Upper lobe of left lung (tissue), 6 donors: ENCODE measurements at regions not wholly inside any gene's neighbourhood (a gene's known extent, or its start where the extent isn't known, plus 50 kb on each side); places are given as distances from the start of the nearest gene placed in this dataset.

Experiments used
- ATAC-seq, 2 donors: fragments of 200-7000 bp; cut with Tn5 transposase; one replicate each; pipeline ENCODE4 v1.9.1; 2022; ENCODE audit warnings: mild to moderate bottlenecking in 2 of 2, moderate library complexity in 2 of 2; ENCODE audit not compliant: low FRiP score in 2 of 2
- DNase-seq, 2 donors: peaks; one replicate each; pipeline ENCODE4 v3.0.0-alpha.2; 2019 to 2020
- H3K27ac ChIP-seq, 4 donors: fragments of 200-600 bp; sonication (generic); one replicate each; pipeline ENCODE4 v1.5.1; 2016 to 2019
- H3K27me3 ChIP-seq, 4 donors: fragments of 200-600 bp; sonication (generic); one replicate each; pipeline ENCODE4 v1.5.1; 2017 to 2019
- H3K36me3 ChIP-seq, 4 donors: fragments of 200-600 bp; sonication (generic); one replicate each; pipeline ENCODE4 v1.5.1; 2016 to 2019
- H3K4me1 ChIP-seq, 4 donors: fragments of 200-600 bp; sonication (generic); one replicate each; pipeline ENCODE4 v1.5.1; 2018 to 2019
- H3K4me3 ChIP-seq, 4 donors: fragments of 200-600 bp; sonication (generic); one replicate each; pipeline ENCODE4 v1.5.1; 2017 to 2019; ENCODE audit warnings: mild to moderate bottlenecking in 2 of 4, moderate library complexity in 1 of 4
- H3K9me3 ChIP-seq, 4 donors: fragments of 200-600 bp; sonication (generic); one replicate each; pipeline ENCODE4 v1.5.1; 2018 to 2019
- CTCF ChIP-seq, 6 experiments: fragments of 450-650 bp in 4 of 6; fragments of 200-600 bp in 2 of 6; sonication (generic) in 2 of 6; IDR thresholded peaks; one replicate each; pipeline ENCODE4 v1.5.1; 2016 to 2019; ENCODE audit warnings: antibody characterized with exemption in 6 of 6
- EP300 ChIP-seq, 4 donors: sonication (generic); formaldehyde crosslinking; IDR thresholded peaks; one replicate each; pipeline ENCODE4 v1.5.1; 2017; ENCODE audit warnings: antibody characterized with exemption in 4 of 4, control low read depth in 2 of 4
- POLR2A ChIP-seq, 4 donors: fragments of 450-650 bp; IDR thresholded peaks; one replicate each; pipeline ENCODE4 v1.5.1; 2016 to 2017; ENCODE audit warnings: antibody characterized with exemption in 4 of 4, mild to moderate bottlenecking in 2 of 4
- POLR2AphosphoS5 ChIP-seq, 2 donors: sonication (generic); formaldehyde crosslinking; IDR thresholded peaks; one replicate each; pipeline ENCODE4 v1.5.1; 2017; ENCODE audit warnings: antibody characterized with exemption in 2 of 2
- WGBS, 2 donors: methylation state at CpG; one replicate each; pipeline ENCODE4 v1.1.5; 2017 to 2018; 5-methylcytosine and 5-hydroxymethylcytosine counted together
- donor health status: DM: no; HTN: no; CAD: no; lungs with moderate emphysema.
- donor health status: DM: no; HTN: yes; CAD: no; lungs with severe emphysema.

GRCh38 chr4:164408831-164409230 lies 345.1 kb upstream of the SMIM31 start:
- 91 to 100% methylated on average over 1 of the region's 1 CpG for WGBS, 2 donors
- H3K4me3 ChIP-seq = no peak overlapping the region
- H3K36me3 ChIP-seq = no peaks in the 10 kb centered on the region
- TF ChIP-seq POLR2A (IDR thresholded peaks at IDR 0.05) = no peak
- TF ChIP-seq EP300 (IDR thresholded peaks at IDR 0.05) = no peak
- TF ChIP-seq POLR2AphosphoS5 (IDR thresholded peaks at IDR 0.05) = no peak
- TF ChIP-seq CTCF (IDR thresholded peaks at IDR 0.05) = no peak
- no peak for DNase-seq
- no peaks in the 10 kb centered on the region for H3K27me3 ChIP-seq
- no peaks in the 10 kb centered on the region for H3K9me3 ChIP-seq
- H3K4me1 ChIP-seq = no peaks in the 10 kb centered on the region
- H3K27ac ChIP-seq = no peak overlapping the region
- no peak for ATAC-seq

- H3K27me3 ChIP-seq = no peaks in the 10 kb centered on the region
- no peaks in the 10 kb centered on the region for H3K9me3 ChIP-seq
- ATAC-seq (no peak), DNase-seq (no peak)
- H3K27ac ChIP-seq = no peak overlapping the region
- 56 to 57% methylated on average over 4 of the region's 4 CpGs for WGBS, 2 donors
- H3K36me3 ChIP-seq = no peaks in the 10 kb centered on the region
- TF ChIP-seq EP300 (IDR thresholded peaks at IDR 0.05) (no peak), CTCF (IDR thresholded peaks at IDR 0.05) (no peak), POLR2AphosphoS5 (IDR thresholded peaks at IDR 0.05) (no peak), POLR2A (IDR thresholded peaks at IDR 0.05) (no peak)
- no peak overlapping the region for H3K4me3 ChIP-seq
- H3K4me1 ChIP-seq = no peaks in the 10 kb centered on the region
Measured at GRCh38 chr4:164410401-164410800, 343.5 kb upstream of the SMIM31 start.

- Histone ChIP-seq H3K27me3 (no peaks in the 10 kb centered on the region), H3K4me3 (no peak overlapping the region), H3K27ac (no peak overlapping the region), H3K9me3 (no peaks in the 10 kb centered on the region), H3K36me3 (no peaks in the 10 kb centered on the region), H3K4me1 (no peaks in the 10 kb centered on the region)
- DNase-seq (no peak), ATAC-seq (no peak)
- 82 to 83% methylated on average over 1 of the region's 1 CpG for WGBS, 2 donors
- TF ChIP-seq EP300 (IDR thresholded peaks at IDR 0.05) = no peak
- TF ChIP-seq POLR2AphosphoS5 (IDR thresholded peaks at IDR 0.05) = no peak
- TF ChIP-seq POLR2A (IDR thresholded peaks at IDR 0.05) = no peak
- no peak for TF ChIP-seq CTCF (IDR thresholded peaks at IDR 0.05)
Measured at GRCh38 chr4:164412246-164412645, 341.7 kb upstream of the SMIM31 start.

- Histone ChIP-seq H3K4me1 (no peaks in the 10 kb centered on the region), H3K27ac (no peak overlapping the region), H3K9me3 (no peaks in the 10 kb centered on the region), H3K4me3 (no peak overlapping the region), H3K27me3 (no peaks in the 10 kb centered on the region), H3K36me3 (no peaks in the 10 kb centered on the region)
- DNase-seq (no peak), ATAC-seq (no peak)
- TF ChIP-seq EP300 (IDR thresholded peaks at IDR 0.05) (no peak), POLR2A (IDR thresholded peaks at IDR 0.05) (no peak), CTCF (IDR thresholded peaks at IDR 0.05) (no peak), POLR2AphosphoS5 (IDR thresholded peaks at IDR 0.05) (no peak)
- WGBS, 2 donors = 83 to 84% methylated on average over 2 of the region's 2 CpGs
Measured at GRCh38 chr4:164413743-164414142, 340.2 kb upstream of the SMIM31 start.

DNA sequence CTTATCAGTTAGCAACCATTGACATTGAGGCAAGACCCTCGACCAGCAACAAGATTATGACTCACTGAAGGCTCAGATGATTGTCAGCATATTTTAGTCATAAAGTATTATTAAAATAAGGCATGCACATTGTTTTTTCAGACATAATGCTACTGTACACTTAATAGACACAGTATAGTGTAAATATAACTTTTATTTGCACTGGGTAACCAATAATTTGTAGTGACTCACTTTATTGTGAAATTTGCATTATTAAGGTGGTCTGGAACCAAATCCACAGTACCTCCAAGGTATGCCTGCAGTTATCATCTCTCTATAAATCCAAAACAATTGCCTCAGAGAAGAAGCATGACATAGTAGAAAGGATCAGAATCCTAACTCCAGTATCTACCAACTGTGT lies 330.1 kb upstream of the SMIM31 start:
- WGBS, 2 donors = 41 to 52% methylated on average over 1 of the region's 1 CpG
- ATAC-seq (no peak), DNase-seq (no peak)
- no peaks in the 10 kb centered on the region for H3K36me3 ChIP-seq
- no peak overlapping the region for H3K4me3 ChIP-seq
- H3K4me1 ChIP-seq = no peaks in the 10 kb centered on the region
- H3K27me3 ChIP-seq = no peaks in the 10 kb centered on the region
- TF ChIP-seq CTCF (IDR thresholded peaks at IDR 0.05) (no peak), POLR2A (IDR thresholded peaks at IDR 0.05) (no peak), POLR2AphosphoS5 (IDR thresholded peaks at IDR 0.05) (no peak), EP300 (IDR thresholded peaks at IDR 0.05) (no peak)
- no peaks in the 10 kb centered on the region for H3K9me3 ChIP-seq
- H3K27ac ChIP-seq = no peak overlapping the region
